Heart right ventricle (tissue), 16 donors: ENCODE measurements at regions not wholly inside any gene's neighbourhood (a gene's known extent, or its start where the extent isn't known, plus 50 kb on each side); places are given as distances from the start of the nearest gene placed in this dataset.

Experiments
- ATAC-seq, 8 donors: fragments of 200-7000 bp; cut with Tn5 transposase; one replicate each; pipeline ENCODE4 v1.9.1; 2020; ENCODE audit warnings: mild to moderate bottlenecking in 8 of 8, moderate library complexity in 8 of 8, moderate number of reproducible peaks in 1 of 8
- DNase-seq, 2 donors: peaks; one replicate each; pipeline ENCODE4 v3.0.0-alpha.2; 2020
- H3K27ac ChIP-seq, 10 donors: fragments of 200-600 bp; sonication (generic) in 2 of 10; one replicate each; pipeline versions ENCODE4 v1.5.0 to v1.8.0; 2020 to 2022; ENCODE audit warnings: mild to moderate bottlenecking in 3 of 10
- H3K27me3 ChIP-seq, 7 donors: fragments of 200-600 bp; one replicate each; pipeline ENCODE4 v1.8.0; 2021 to 2022; ENCODE audit warnings: mild to moderate bottlenecking in 2 of 7
- H3K36me3 ChIP-seq, 9 donors: fragments of 200-600 bp; sonication (generic) in 1 of 9; one replicate each; pipeline versions ENCODE4 v1.5.0 to v1.8.0; 2020 to 2022; ENCODE audit warnings: mild to moderate bottlenecking in 2 of 9
- H3K4me1 ChIP-seq, 9 donors: fragments of 200-600 bp; sonication (generic) in 1 of 9; one replicate each; pipeline versions ENCODE4 v1.5.0 to v1.8.0; 2020 to 2022; ENCODE audit warnings: mild to moderate bottlenecking in 4 of 9
- H3K4me3 ChIP-seq, 10 donors: fragments of 200-600 bp; sonication (generic) in 2 of 10; one replicate each; pipeline versions ENCODE4 v1.5.0 to v1.8.0; 2020 to 2022; ENCODE audit warnings: mild to moderate bottlenecking in 7 of 10, moderate library complexity in 2 of 10
- H3K9me3 ChIP-seq, 11 donors: fragments of 200-600 bp in 10 of 11; sonication (generic) in 2 of 11; one replicate each; pipeline versions ENCODE4 v1.5.0 to v1.8.0; 2013 to 2022; ENCODE audit warnings: mild to moderate bottlenecking in 2 of 11, control low read depth in 1 of 11, moderate library complexity in 1 of 11
- CTCF ChIP-seq, 9 donors: fragments of 200-600 bp; sonication (generic) in 2 of 9; IDR thresholded peaks; one replicate each; pipeline versions ENCODE4 v1.5.0 to v1.8.0; 2021 to 2022; ENCODE audit warnings: antibody characterized with exemption in 9 of 9, mild to moderate bottlenecking in 5 of 9, moderate library complexity in 1 of 9
- WGBS, 2 donors: extraction: QIAGEN DNeasy Blood & Tissue Kit; methylation state at CpG; one replicate each; pipeline ENCODE4 v1.1.7; 2013; ENCODE audit warnings: inconsistent platforms in 1 of 2; 5-methylcytosine and 5-hydroxymethylcytosine counted together
- intact Hi-C, 10 donors: fragments of 100-400 bp; cut with DNase I; formaldehyde crosslinking; loops; one replicate each; pipeline versions ENCODE4 v1.11.1 to v1.14.2; 2022
- donor health status: Arrhythmogenic right ventricular cardiomyopathy.
- donor health status: ischemic (EF 13 %, LVEDD 7.1; RV severe dilation, severe dysfunction).
- donor health status: healthy with polysubstance abuse.
- donor health status: DM: no; HTN: yes; CAD: no.
- donor health status: DM: no; HTN: no; CAD: no.
- donor health status: ischemic (EF 25% LVEDD 6.9; RV normal size, moderate dysfunction).
- donor health status: ischemic (EF 25% LVEDD 5.7; RV mildly dilated, moderate dysfunction).
- donor health status: healthy.
- donor health status: DM: yes; HTN: yes; CAD: no.
- donor health status: Ischemic cardiomyopathy.
- donor health status: ischemic (EF 35%, LVEDD 5.7; RV mildly dilated, moderate dysfunction).
- donor health status: nonischemic (EF 11% LVEDD 7.7; RV severe dilation, severe dysfunction).
- donor health status: DM: yes; HTN: yes; CAD: no.
- donor health status: PGD.
- donor health status: ischemic (EF 29% LVEDD 5.4; RV normal size, mild dysfunction).
- donor health status: nonischemic (EF 23%, LVEDD 6.1; RV moderate dilation, normal function).

GRCh38 chr21:24995216-24995615 lies 612.1 kb downstream of the MRPL39 start:
- intact Hi-C loops = no loop called here
- WGBS, 2 donors = 4 to 6% methylated on average over 3 of the region's 3 CpGs
- no peak for DNase-seq

GRCh38 chr21:24994717-24995116 lies 612.6 kb downstream of the MRPL39 start:
- no peak overlapping the region for H3K4me3 ChIP-seq
- peaks cover 0 to 10% (median 0%) of the 10 kb centered on the region in 11 donors for H3K9me3 ChIP-seq
- intact Hi-C loops = no loop called here
- no peak for TF ChIP-seq CTCF (IDR thresholded peaks at IDR 0.05)
- ATAC-seq = no peak
- no peak overlapping the region for H3K27ac ChIP-seq
- 73 to 76% methylated on average over 4 of the region's 4 CpGs for whole genome bisulfite sequencing, 2 donors
- no peaks in the 10 kb centered on the region for H3K4me1 ChIP-seq
- H3K36me3 ChIP-seq = no peaks in the 10 kb centered on the region
- no peak for DNase-seq
- no peaks in the 10 kb centered on the region for H3K27me3 ChIP-seq

More at GRCh38 chr21:24995216-24995615, 612.1 kb downstream of the MRPL39 start:
- Histone ChIP-seq H3K27ac (no peak overlapping the region), H3K27me3 (no peaks in the 10 kb centered on the region), H3K36me3 (no peaks in the 10 kb centered on the region), H3K9me3 (peaks cover 0 to 10% (median 0%) of the 10 kb centered on the region in 11 donors), H3K4me1 (no peaks in the 10 kb centered on the region), H3K4me3 (no peak overlapping the region)
- no peak for ATAC-seq
- no peak for TF ChIP-seq CTCF (IDR thresholded peaks at IDR 0.05)

- intact Hi-C loops = no loop called here
- H3K27me3 ChIP-seq = no peaks in the 10 kb centered on the region
- H3K4me3 ChIP-seq = no peak overlapping the region
- no peak for DNase-seq
- H3K4me1 ChIP-seq = no peaks in the 10 kb centered on the region
- no peaks in the 10 kb centered on the region for H3K36me3 ChIP-seq
- no peak for ATAC-seq
- TF ChIP-seq CTCF (IDR thresholded peaks at IDR 0.05) = no peak
- no peak overlapping the region for H3K27ac ChIP-seq
- peaks cover 0 to 10% (median 0%) of the 10 kb centered on the region in 11 donors for H3K9me3 ChIP-seq
These were observed 617.8 kb downstream of the MRPL39 start for GRCh38 chr21:24989516-24989915.

- peaks cover 0 to 10% (median 0%) of the 10 kb centered on the region in 11 donors for H3K9me3 ChIP-seq
- DNase-seq (no peak), ATAC-seq (no peak)
- no peak for TF ChIP-seq CTCF (IDR thresholded peaks at IDR 0.05)
- no peaks in the 10 kb centered on the region for H3K27me3 ChIP-seq
- H3K4me3 ChIP-seq = no peak overlapping the region
- intact Hi-C loops = no loop called here
- no peak overlapping the region for H3K27ac ChIP-seq
- H3K36me3 ChIP-seq = no peaks in the 10 kb centered on the region
- H3K4me1 ChIP-seq = no peaks in the 10 kb centered on the region
- WGBS, 2 donors = 85 to 91% methylated on average over 8 of the region's 8 CpGs
These were observed 618.3 kb downstream of the MRPL39 start for GRCh38 chr21:24988941-24989340.
